ENCODE measurements at regions not wholly inside any gene's neighbourhood (a gene's known extent, or its start where the extent isn't known, plus 50 kb on each side); places are given as distances from the start of the nearest gene placed in this dataset.

- Histone ChIP-seq H3K36me3 (no peaks in the 10 kb centered on the region), H3K27me3 (no peaks in the 10 kb centered on the region), H3K4me3 (no peak overlapping the region), H3K4me1 (no peaks in the 10 kb centered on the region), H3K27ac (no peak overlapping the region), H3K9me3 (no peaks in the 10 kb centered on the region)
- DNase-seq (no peak), ATAC-seq (no peak)
- no peak for TF ChIP-seq POLR2A (IDR thresholded peaks at IDR 0.05)
- TF ChIP-seq CTCF (IDR thresholded peaks at IDR 0.05) = no peak
- intact Hi-C loops (cut with DNase I) = loop anchor here in 1 of 10 donors (10.0 kb wide), 1 partner anchor 771 kb away; no protein-coding TSS in a partner anchor
Measured at GRCh38 chr16:63473725-63474124, 1437.5 kb upstream of the CDH8 start.

GRCh38 chr16:63467513-63467912 is 1431.3 kb upstream of the CDH8 start:
- no peaks in the 10 kb centered on the region for H3K4me1 ChIP-seq
- TF ChIP-seq POLR2A (IDR thresholded peaks at IDR 0.05) (no peak), CTCF (IDR thresholded peaks at IDR 0.05) (no peak)
- intact Hi-C loops (cut with DNase I) = loop anchor here in 5 of 10 donors (10.0 kb wide), 2 partner anchors 577 to 1647 kb away; no protein-coding TSS in a partner anchor
- H3K36me3 ChIP-seq = no peaks in the 10 kb centered on the region
- ATAC-seq (no peak), DNase-seq (no peak)
- H3K4me3 ChIP-seq = no peak overlapping the region
- H3K27me3 ChIP-seq = no peaks in the 10 kb centered on the region
- no peaks in the 10 kb centered on the region for H3K9me3 ChIP-seq
- WGBS, 4 donors = 29 to 44% (median 34%) methylated on average over 2 of the region's 2 CpGs
- H3K27ac ChIP-seq = no peak overlapping the region

GRCh38 chr16:63462316-63462715 is 1426.1 kb upstream of the CDH8 start:
- WGBS, 4 donors = 78 to 89% (median 84%) methylated on average over 1 of the region's 1 CpG
- H3K9me3 ChIP-seq = no peaks in the 10 kb centered on the region
- no peak for TF ChIP-seq CTCF (IDR thresholded peaks at IDR 0.05)
- TF ChIP-seq POLR2A (IDR thresholded peaks at IDR 0.05) = no peak

GRCh38 chr16:63461248-63461841 is 1425.1 kb upstream of the CDH8 start:
- Histone ChIP-seq H3K9me3 (no peaks in the 10 kb centered on the region), H3K36me3 (no peaks in the 10 kb centered on the region), H3K4me3 (no peak overlapping the region), H3K27me3 (no peaks in the 10 kb centered on the region), H3K27ac (no peak overlapping the region), H3K4me1 (no peaks in the 10 kb centered on the region)
- no peak for DNase-seq
- peak in 10 of 12 donors; percentile 13 to 59 (median 48) for TF ChIP-seq CTCF (IDR thresholded peaks at IDR 0.05)
- TF ChIP-seq POLR2A (IDR thresholded peaks at IDR 0.05) = no peak
- ATAC-seq = peak in 3 of 4 donors; percentile 5 to 47 (median 45)
- intact Hi-C loops (cut with DNase I) = loop anchor here in 5 of 10 donors (5.0 to 10.0 kb wide), 3 partner anchors 583 to 1653 kb away; no protein-coding TSS in a partner anchor
- WGBS, 4 donors = 52 to 75% (median 71%) methylated on average over 3 of the region's 3 CpGs

More at GRCh38 chr16:63462316-63462715, 1426.1 kb upstream of the CDH8 start:
- H3K27ac ChIP-seq = no peak overlapping the region
- no peaks in the 10 kb centered on the region for H3K36me3 ChIP-seq
- DNase-seq (no peak), ATAC-seq (no peak)
- H3K4me1 ChIP-seq = no peaks in the 10 kb centered on the region
- intact Hi-C loops (cut with DNase I) = loop anchor here in 5 of 10 donors (5.0 to 10.0 kb wide), 3 partner anchors 582 to 1652 kb away; no protein-coding TSS in a partner anchor
- H3K4me3 ChIP-seq = no peak overlapping the region
- no peaks in the 10 kb centered on the region for H3K27me3 ChIP-seq
